PC-9 (cell line): ENCODE measurements at regions not wholly inside any gene's neighbourhood (a gene's known extent, or its start where the extent isn't known, plus 50 kb on each side); places are given as distances from the start of the nearest gene placed in this dataset.

Experiments
- BruUV-seq: library from RNA; stranded (reverse); fragments of 400-500 nt; replicated peaks from 2 replicates; lab custom pipeline; 2021; lab: Mats Ljungman, UMichigan
- CTCF ChIA-PET: fragments of 300-600 bp; sonication (Branson Sonifier 250); formaldehyde crosslinking; loops from one replicate; lab custom pipeline; 2022; ENCODE audit warnings: antibody characterized with exemption; lab: Charles Lee
- POLR2A ChIA-PET: fragments of 300-600 bp; sonication (Branson Sonifier 250); formaldehyde crosslinking; loops from one replicate; lab custom pipeline; 2022; ENCODE audit warnings: antibody characterized with exemption; ENCODE audit not compliant: unreplicated experiment; lab: Charles Lee
- DNase-seq, 2 experiments: peaks; one replicate each; pipeline versions ENCODE4 v3.0.0 to v3.0.0-alpha.2; 2015 to 2022; ENCODE audit warnings: mixed read lengths in 1 of 2
- H2AFZ ChIP-seq: fragments of 200-600 bp; sonication (generic); 2 replicates; pipeline ENCODE4 v1.8.1; 2017; ENCODE audit warnings: antibody characterized with exemption
- H3F3A ChIP-seq: fragments of 200-600 bp; sonication (generic); 2 replicates; pipeline ENCODE4 v1.8.1; 2017; ENCODE audit warnings: antibody characterized with exemption, mild to moderate bottlenecking, low read depth; ENCODE audit not compliant: insufficient read depth
- H3K27ac ChIP-seq: fragments of 200-600 bp; sonication (generic); 2 replicates; pipeline ENCODE4 v1.6.1; 2016; ENCODE audit warnings: mixed run types
- H3K27me3 ChIP-seq: fragments of 200-600 bp; sonication (generic); 2 replicates; pipeline ENCODE4 v1.6.1; 2016; ENCODE audit warnings: low read depth, mixed run types; ENCODE audit not compliant: insufficient read depth
- H3K36me3 ChIP-seq: fragments of 200-600 bp; sonication (generic); 2 replicates; pipeline ENCODE4 v1.6.1; 2016; ENCODE audit warnings: low read depth, mixed run types
- H3K4me1 ChIP-seq: fragments of 200-600 bp; sonication (generic); replicated peaks from 2 replicates; pipeline ENCODE4 v1.6.1; 2016; ENCODE audit warnings: mixed run types; ENCODE audit not compliant: insufficient read depth
- H3K4me2 ChIP-seq: fragments of 200-600 bp; sonication (generic); 2 replicates; pipeline ENCODE4 v1.6.1; 2017; ENCODE audit warnings: mixed run types
- H3K4me3 ChIP-seq: fragments of 200-600 bp; sonication (generic); 2 replicates; pipeline ENCODE4 v1.6.1; 2016; ENCODE audit warnings: mixed run types
- H3K79me2 ChIP-seq: fragments of 200-600 bp; sonication (generic); 2 replicates; pipeline ENCODE4 v1.6.1; 2017; ENCODE audit warnings: low read depth, mixed run types
- H3K9me2 ChIP-seq: fragments of 200-600 bp; sonication (generic); 2 replicates; pipeline ENCODE4 v1.8.1; 2017; ENCODE audit warnings: mild to moderate bottlenecking; ENCODE audit not compliant: insufficient read depth
- H3K9me3 ChIP-seq: fragments of 200-600 bp; sonication (generic); 2 replicates; pipeline ENCODE4 v1.8.1; 2016; ENCODE audit warnings: low read depth; ENCODE audit not compliant: insufficient read depth
- H4K20me1 ChIP-seq: fragments of 200-600 bp; sonication (generic); 2 replicates; pipeline ENCODE4 v1.8.1; 2017; ENCODE audit not compliant: insufficient read depth
- EZH2 ChIP-seq: fragments of 200-600 bp; sonication (generic); IDR thresholded peaks from 2 replicates; pipeline ENCODE4 v1.8.0; 2017; ENCODE audit warnings: antibody characterized with exemption, low read depth
- intact Hi-C: fragments of 100-400 bp; cut with micrococcal nuclease; formaldehyde crosslinking; loops from one replicate; pipeline ENCODE4 v1.10.0; 2022; ENCODE audit not compliant: unreplicated experiment
- TF ChIP-seq, protein P1 (sequence below): fragments of 200-600 bp; sonication (generic); conservative IDR thresholded peaks from 2 replicates; pipeline ENCODE4 v1.6.1; 2017; ENCODE audit warnings: mixed run types, antibody characterized with exemption, mild to moderate bottlenecking, moderate library complexity

DNA sequence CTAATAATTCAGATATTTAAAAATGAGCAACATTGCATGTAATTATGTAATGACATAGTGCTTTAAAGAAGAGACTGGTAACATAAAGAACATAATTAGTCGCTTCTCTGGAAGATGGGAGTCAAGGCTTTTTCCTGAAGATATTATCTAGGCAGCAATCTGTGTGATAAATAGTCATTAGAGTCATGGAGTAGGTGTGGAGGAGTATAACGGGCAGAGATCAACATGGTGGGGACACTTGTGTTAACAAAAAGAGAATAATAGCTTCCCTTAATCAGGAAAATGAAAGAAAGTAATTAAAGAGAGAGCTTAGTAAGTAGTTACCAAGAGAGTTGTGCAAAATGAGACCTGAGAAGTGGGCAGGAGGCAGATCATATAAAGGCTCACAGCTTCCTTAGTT is 1417.1 kb upstream of the ATXN8OS start:
- Histone ChIP-seq H3K9me3 (no peaks in the 10 kb centered on the region), H3K79me2 (no peaks in the 10 kb centered on the region), H3K27me3 (no peaks in the 10 kb centered on the region), H3K27ac (no peak overlapping the region), H4K20me1 (0 out of 2 replicates have a peak, but pooled peaks cover 3% of the 10 kb centered on the region), H3F3A (no peaks in the 10 kb centered on the region), H3K4me3 (no peak overlapping the region), H2AFZ (peak overlapping the region; percentile 46; the same call in 1 of the 2 replicates), H3K4me1 (no peaks in the 10 kb centered on the region), H3K9me2 (no peaks in the 10 kb centered on the region), H3K4me2 (no peak overlapping the region), H3K36me3 (no peaks in the 10 kb centered on the region)
- ChIA-PET CTCF (no interaction called here), POLR2A (no interaction called here)
- TF ChIP-seq EZH2 = no peak
- TF ChIP-seq, protein P1, sequence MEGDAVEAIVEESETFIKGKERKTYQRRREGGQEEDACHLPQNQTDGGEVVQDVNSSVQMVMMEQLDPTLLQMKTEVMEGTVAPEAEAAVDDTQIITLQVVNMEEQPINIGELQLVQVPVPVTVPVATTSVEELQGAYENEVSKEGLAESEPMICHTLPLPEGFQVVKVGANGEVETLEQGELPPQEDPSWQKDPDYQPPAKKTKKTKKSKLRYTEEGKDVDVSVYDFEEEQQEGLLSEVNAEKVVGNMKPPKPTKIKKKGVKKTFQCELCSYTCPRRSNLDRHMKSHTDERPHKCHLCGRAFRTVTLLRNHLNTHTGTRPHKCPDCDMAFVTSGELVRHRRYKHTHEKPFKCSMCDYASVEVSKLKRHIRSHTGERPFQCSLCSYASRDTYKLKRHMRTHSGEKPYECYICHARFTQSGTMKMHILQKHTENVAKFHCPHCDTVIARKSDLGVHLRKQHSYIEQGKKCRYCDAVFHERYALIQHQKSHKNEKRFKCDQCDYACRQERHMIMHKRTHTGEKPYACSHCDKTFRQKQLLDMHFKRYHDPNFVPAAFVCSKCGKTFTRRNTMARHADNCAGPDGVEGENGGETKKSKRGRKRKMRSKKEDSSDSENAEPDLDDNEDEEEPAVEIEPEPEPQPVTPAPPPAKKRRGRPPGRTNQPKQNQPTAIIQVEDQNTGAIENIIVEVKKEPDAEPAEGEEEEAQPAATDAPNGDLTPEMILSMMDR = no peak
- intact Hi-C loops = no loop called here
- no TSS peak for BruUV-seq
- DNase-seq = no peak

- H3F3A ChIP-seq = no peaks in the 10 kb centered on the region
- H3K9me3 ChIP-seq = no peaks in the 10 kb centered on the region
- H4K20me1 ChIP-seq = no peaks in the 10 kb centered on the region
- intact Hi-C loops = no loop called here
- H3K9me2 ChIP-seq = no peaks in the 10 kb centered on the region
- no TSS peak for BruUV-seq
- H3K4me1 ChIP-seq = no peaks in the 10 kb centered on the region
- H3K27ac ChIP-seq = no peak overlapping the region
- no peaks in the 10 kb centered on the region for H3K36me3 ChIP-seq
- ChIA-PET POLR2A (no interaction called here), CTCF (no interaction called here)
- H2AFZ ChIP-seq = no peak overlapping the region
- H3K4me2 ChIP-seq = no peak overlapping the region
- H3K27me3 ChIP-seq = no peaks in the 10 kb centered on the region
- DNase-seq = no peak
- no peak overlapping the region for H3K4me3 ChIP-seq
- H3K79me2 ChIP-seq = no peaks in the 10 kb centered on the region
- no peak for TF ChIP-seq EZH2
- TF ChIP-seq, protein P1 = no peak
Measured at GRCh38 chr13:68676513-68677115, 1431.0 kb upstream of the ATXN8OS start.

GRCh38 chr13:68675209-68675608 is 1432.4 kb upstream of the ATXN8OS start:
- Histone ChIP-seq H3K9me2 (no peaks in the 10 kb centered on the region), H3F3A (no peaks in the 10 kb centered on the region), H3K27ac (no peak overlapping the region), H3K4me2 (no peak overlapping the region), H2AFZ (no peak overlapping the region), H4K20me1 (no peaks in the 10 kb centered on the region), H3K79me2 (no peaks in the 10 kb centered on the region), H3K36me3 (no peaks in the 10 kb centered on the region), H3K27me3 (no peaks in the 10 kb centered on the region), H3K9me3 (no peaks in the 10 kb centered on the region), H3K4me3 (no peak overlapping the region), H3K4me1 (no peaks in the 10 kb centered on the region)
- ChIA-PET CTCF (no interaction called here), POLR2A (no interaction called here)
- BruUV-seq = no TSS peak
- no peak for DNase-seq
- intact Hi-C loops = no loop called here
- TF ChIP-seq EZH2 = no peak
- TF ChIP-seq, protein P1 = no peak
